ENCODE measurements at regions not wholly inside any gene's neighbourhood (a gene's known extent, or its start where the extent isn't known, plus 50 kb on each side); places are given as distances from the start of the nearest gene placed in this dataset.
"Not testable (repeated sequence)": the region's sequence is repeated elsewhere in the genome, so short reads cannot be mapped to it uniquely, and the experiment has no call there.

DNA sequence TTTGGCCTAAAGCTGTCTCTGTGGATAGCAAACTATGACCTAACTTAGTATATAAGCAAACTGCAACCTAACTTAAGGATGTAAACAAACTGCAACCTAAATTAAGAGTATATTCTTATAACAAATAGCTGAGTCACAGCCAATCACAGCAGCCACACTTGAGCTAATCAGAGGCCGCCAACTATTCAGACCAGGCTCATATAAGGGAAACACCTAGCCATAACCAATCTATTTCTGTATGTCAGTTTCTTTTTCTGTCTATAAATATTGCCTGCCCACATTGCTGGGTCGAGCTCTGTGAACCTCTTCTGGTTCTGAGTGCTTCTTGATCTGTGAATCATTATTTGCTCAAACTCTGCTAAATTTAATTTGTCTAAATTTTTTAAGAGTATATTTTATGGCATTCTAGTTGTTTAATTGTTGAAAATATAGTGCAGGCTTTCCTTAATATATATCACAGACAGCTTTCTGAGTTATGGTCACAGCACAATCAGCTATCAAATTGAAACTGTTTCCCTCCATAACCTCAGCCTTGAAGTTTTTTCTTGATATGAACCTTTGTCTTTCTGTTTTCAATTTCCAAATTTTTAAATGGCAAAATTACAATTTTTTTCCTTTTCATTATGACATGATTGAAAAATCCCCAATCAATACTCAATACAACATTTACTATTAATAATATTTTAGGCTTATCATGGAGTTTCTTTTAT, 327.1 kb upstream of the NUDT12 start:
- H3K36me3 ChIP-seq (ENCODE audit: control insufficient read depth in 1 of 2, insufficient read depth in 2 of 2, low read length in 1 of 2): no peaks in the 10 kb centered on the region
- DNase-seq (no peak), ATAC-seq (ENCODE audit: low FRiP score) (no peak)

DNA sequence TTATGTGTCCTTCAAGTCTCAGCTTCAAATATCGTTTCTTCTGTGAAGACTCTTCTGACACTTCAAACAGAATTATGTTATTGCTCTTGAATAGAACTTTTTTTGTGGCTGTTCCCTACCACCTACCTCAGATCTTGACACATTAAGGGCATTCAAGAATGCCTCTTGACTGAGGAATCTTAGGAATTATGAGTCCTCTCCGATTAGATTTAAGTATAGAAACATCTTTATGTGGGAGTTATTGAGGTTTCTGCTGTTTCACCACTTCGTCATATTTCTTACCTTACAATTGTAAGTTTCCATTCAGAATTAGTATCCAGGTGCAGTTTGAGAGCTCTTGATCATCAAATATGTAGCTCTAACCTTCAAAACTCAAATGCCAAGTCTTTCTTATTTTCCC, 324.2 kb upstream of the NUDT12 start:
- ATAC-seq (ENCODE audit: low FRiP score) (no peak), DNase-seq (no peak)
- Histone ChIP-seq H3K27me3 (ENCODE audit: control insufficient read depth in 1 of 2, insufficient read depth in 2 of 2, low read length in 1 of 2) (no peaks in the 10 kb centered on the region), H3K27ac (ENCODE audit: low read depth in 1 of 2, low read length in 2 of 2) (no peak overlapping the region), H3K4me1 (ENCODE audit: control insufficient read depth in 1 of 2, insufficient read depth in 2 of 2, low read length in 2 of 2) (no peaks in the 10 kb centered on the region), H3K36me3 (ENCODE audit: control insufficient read depth in 1 of 2, insufficient read depth in 2 of 2, low read length in 1 of 2) (no peaks in the 10 kb centered on the region), H3K4me3 (ENCODE audit: low read length in 2 of 2) (no peak overlapping the region), H3K9me3 (ENCODE audit: control insufficient read depth, low read length) (no peaks in the 10 kb centered on the region)
- intact Hi-C loops (cut with DNase I): no loop called here
- WGBS, 2 donors: 74 to 78% methylated on average over 3 of the region's 3 CpGs

More for the DNA sequence above, 327.1 kb upstream of the NUDT12 start:
- Histone ChIP-seq H3K4me3 (ENCODE audit: low read length in 2 of 2) (no peak overlapping the region), H3K27ac (ENCODE audit: low read depth in 1 of 2, low read length in 2 of 2) (no peak overlapping the region), H3K4me1 (ENCODE audit: control insufficient read depth in 1 of 2, insufficient read depth in 2 of 2, low read length in 2 of 2) (no peaks in the 10 kb centered on the region), H3K27me3 (ENCODE audit: control insufficient read depth in 1 of 2, insufficient read depth in 2 of 2, low read length in 1 of 2) (no peaks in the 10 kb centered on the region), H3K9me3 (ENCODE audit: control insufficient read depth, low read length) (no peaks in the 10 kb centered on the region)
- intact Hi-C loops (cut with DNase I): no loop called here
- 50 to 53% methylated on average over 2 of the region's 2 CpGs for WGBS, 2 donors

DNA sequence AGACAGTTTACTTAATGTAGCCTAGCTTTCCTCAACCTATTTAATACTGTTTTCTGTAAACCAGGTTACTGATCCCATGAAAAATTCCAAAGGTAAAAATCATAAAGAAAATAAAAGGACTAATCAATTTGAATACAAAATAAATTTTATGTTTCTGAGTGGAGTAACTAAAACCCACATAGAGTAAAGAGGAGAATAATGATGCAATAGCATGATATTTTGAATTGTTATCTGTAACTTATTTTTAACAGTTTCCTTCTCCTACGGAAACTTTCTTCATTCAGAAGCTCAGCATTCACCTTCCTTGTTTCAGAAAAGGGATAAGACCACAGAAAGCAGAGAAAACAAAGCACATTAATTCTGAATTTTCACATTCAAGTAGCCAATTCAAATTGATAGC, 320.6 kb upstream of the NUDT12 start:
- Histone ChIP-seq H3K27ac (ENCODE audit: low read depth in 1 of 2, low read length in 2 of 2) (no peak overlapping the region), H3K4me3 (ENCODE audit: low read length in 2 of 2) (no peak overlapping the region), H3K36me3 (ENCODE audit: control insufficient read depth in 1 of 2, insufficient read depth in 2 of 2, low read length in 1 of 2) (no peaks in the 10 kb centered on the region), H3K4me1 (ENCODE audit: control insufficient read depth in 1 of 2, insufficient read depth in 2 of 2, low read length in 2 of 2) (no peaks in the 10 kb centered on the region), H3K9me3 (ENCODE audit: control insufficient read depth, low read length) (no peaks in the 10 kb centered on the region), H3K27me3 (ENCODE audit: control insufficient read depth in 1 of 2, insufficient read depth in 2 of 2, low read length in 1 of 2) (no peaks in the 10 kb centered on the region)
- WGBS, 2 donors: 40 to 53% methylated on average over 1 of the region's 1 CpG
- ATAC-seq (ENCODE audit: low FRiP score): no peak
- DNase-seq: no peak
- intact Hi-C loops (cut with DNase I): no loop called here

DNA sequence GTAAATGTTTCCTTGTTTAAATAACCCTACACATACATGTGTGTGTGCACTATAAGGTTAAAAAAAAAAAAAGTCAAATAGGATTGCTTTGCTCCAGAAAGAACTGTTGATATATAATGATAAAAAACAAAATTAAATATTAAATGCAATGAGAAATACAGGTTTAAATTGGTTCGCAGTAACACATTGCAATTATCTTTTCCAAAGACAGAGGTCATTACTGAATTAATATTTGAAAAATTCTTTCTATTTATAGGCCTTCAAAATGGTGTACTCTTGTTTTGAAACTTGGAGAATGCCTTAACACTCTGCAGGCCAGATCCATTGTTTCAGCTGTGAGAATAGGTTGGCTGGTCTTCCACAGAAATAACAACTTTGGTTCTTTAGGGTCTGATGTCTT, 319.0 kb upstream of the NUDT12 start:
- H3K36me3 ChIP-seq (ENCODE audit: control insufficient read depth in 1 of 2, insufficient read depth in 2 of 2, low read length in 1 of 2): no peaks in the 10 kb centered on the region
- ATAC-seq (ENCODE audit: low FRiP score): no peak
- H3K27ac ChIP-seq (ENCODE audit: low read depth in 1 of 2, low read length in 2 of 2): no peak overlapping the region
- H3K27me3 ChIP-seq (ENCODE audit: control insufficient read depth in 1 of 2, insufficient read depth in 2 of 2, low read length in 1 of 2): no peaks in the 10 kb centered on the region
- no peak overlapping the region for H3K4me3 ChIP-seq (ENCODE audit: low read length in 2 of 2)
- DNase-seq: no peak
- 94 to 99% methylated on average over 1 of the region's 1 CpG for WGBS, 2 donors
- intact Hi-C loops (cut with DNase I): no loop called here
- H3K9me3 ChIP-seq (ENCODE audit: control insufficient read depth, low read length): no peaks in the 10 kb centered on the region
- no peaks in the 10 kb centered on the region for H3K4me1 ChIP-seq (ENCODE audit: control insufficient read depth in 1 of 2, insufficient read depth in 2 of 2, low read length in 2 of 2)

DNA sequence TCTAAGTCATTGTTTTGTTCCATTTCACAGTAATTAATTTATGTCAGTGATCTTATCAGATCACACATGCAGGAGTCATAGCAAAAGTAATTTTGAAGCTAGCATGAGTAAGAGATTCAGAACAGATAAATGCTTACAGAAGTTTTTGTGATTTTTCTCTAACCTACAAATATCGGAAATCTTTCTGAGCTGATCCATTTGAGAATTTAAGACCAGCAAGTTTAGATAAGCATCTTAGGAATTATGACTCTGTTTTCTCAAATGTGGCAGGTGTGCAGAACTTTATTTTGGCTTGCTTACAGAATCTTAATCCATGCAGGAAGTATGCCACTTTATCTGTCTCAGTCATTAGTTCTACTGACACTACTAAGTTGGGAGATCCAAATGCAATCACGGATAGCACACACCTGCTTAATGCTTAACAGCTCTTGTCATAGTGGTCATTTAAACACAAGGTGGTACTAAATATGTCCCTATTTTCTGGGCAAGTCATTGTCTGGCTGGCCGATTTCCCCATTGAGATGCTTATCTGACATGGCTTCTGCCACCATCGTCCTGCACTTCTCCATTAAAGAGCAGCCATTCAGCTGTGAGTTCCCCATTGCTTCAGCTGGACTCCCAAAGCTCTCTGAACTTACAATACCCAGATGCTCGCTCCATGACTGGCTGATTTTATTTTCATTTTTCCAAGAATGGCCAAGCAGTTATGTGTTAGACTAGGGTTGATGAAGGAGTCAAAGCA, 305.4 kb upstream of the NUDT12 start:
- H3K4me3 ChIP-seq (ENCODE audit: low read length in 2 of 2): no peak overlapping the region
- no peaks in the 10 kb centered on the region for H3K4me1 ChIP-seq (ENCODE audit: control insufficient read depth in 1 of 2, insufficient read depth in 2 of 2, low read length in 2 of 2)
- no peak overlapping the region for H3K27ac ChIP-seq (ENCODE audit: low read depth in 1 of 2, low read length in 2 of 2)
- no peaks in the 10 kb centered on the region for H3K9me3 ChIP-seq (ENCODE audit: control insufficient read depth, low read length)
- DNase-seq: no peak
- 60 to 67% methylated on average over 5 of the region's 5 CpGs for WGBS, 2 donors
- H3K36me3 ChIP-seq (ENCODE audit: control insufficient read depth in 1 of 2, insufficient read depth in 2 of 2, low read length in 1 of 2): no peaks in the 10 kb centered on the region
- H3K27me3 ChIP-seq (ENCODE audit: control insufficient read depth in 1 of 2, insufficient read depth in 2 of 2, low read length in 1 of 2): no peaks in the 10 kb centered on the region
- ATAC-seq (ENCODE audit: low FRiP score): no peak
- intact Hi-C loops (cut with DNase I): no loop called here

DNA sequence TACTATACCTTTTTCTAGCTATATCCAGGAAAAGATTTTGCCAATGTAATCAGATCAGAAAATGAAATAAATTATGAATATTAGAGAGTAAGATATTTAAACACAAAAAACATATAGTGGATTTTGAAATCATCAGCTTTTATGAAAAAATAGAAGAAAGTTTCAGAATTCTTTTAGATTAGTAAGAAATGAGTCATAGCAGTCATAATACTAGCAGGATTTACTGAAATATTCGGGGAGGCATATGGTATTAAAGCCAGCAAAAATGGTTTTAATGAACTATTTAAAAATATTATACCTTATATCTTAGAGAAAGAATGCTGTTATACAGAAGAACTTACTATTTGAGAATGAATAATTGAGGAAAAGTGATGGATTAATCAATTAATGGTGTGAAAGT, 303.6 kb upstream of the NUDT12 start:
- Histone ChIP-seq H3K36me3 (ENCODE audit: control insufficient read depth in 1 of 2, insufficient read depth in 2 of 2, low read length in 1 of 2) (no peaks in the 10 kb centered on the region), H3K4me3 (ENCODE audit: low read length in 2 of 2) (no peak overlapping the region), H3K4me1 (ENCODE audit: control insufficient read depth in 1 of 2, insufficient read depth in 2 of 2, low read length in 2 of 2) (no peaks in the 10 kb centered on the region), H3K27me3 (ENCODE audit: control insufficient read depth in 1 of 2, insufficient read depth in 2 of 2, low read length in 1 of 2) (no peaks in the 10 kb centered on the region), H3K27ac (ENCODE audit: low read depth in 1 of 2, low read length in 2 of 2) (no peak overlapping the region), H3K9me3 (ENCODE audit: control insufficient read depth, low read length) (no peaks in the 10 kb centered on the region)
- DNase-seq (no peak), ATAC-seq (ENCODE audit: low FRiP score) (no peak)
- intact Hi-C loops (cut with DNase I): no loop called here
- WGBS, 2 donors: 17 to 40% methylated on average over 1 of the region's 1 CpG

DNA sequence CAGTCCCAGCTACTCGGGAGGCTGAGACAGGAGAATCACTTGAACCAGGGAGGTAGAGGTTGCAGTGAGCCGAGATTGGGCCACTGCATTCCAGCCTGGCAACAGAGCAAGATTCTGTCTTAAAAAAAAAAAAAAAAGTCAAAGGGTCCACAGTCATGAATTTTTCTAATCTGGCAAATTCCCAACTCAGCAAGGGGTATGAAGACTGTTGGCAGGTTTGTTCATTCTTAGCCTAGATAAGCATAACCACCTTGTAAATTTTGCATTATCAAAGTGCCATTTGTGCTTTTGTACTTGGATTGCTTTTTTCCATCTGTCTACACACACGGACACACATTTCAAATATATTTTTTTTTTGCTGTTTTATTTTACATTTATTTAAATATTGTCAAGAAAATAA, 299.8 kb upstream of the NUDT12 start:
- intact Hi-C loops (cut with DNase I): no loop called here
- Histone ChIP-seq H3K9me3 (ENCODE audit: control insufficient read depth, low read length) (no peaks in the 10 kb centered on the region), H3K36me3 (ENCODE audit: control insufficient read depth in 1 of 2, insufficient read depth in 2 of 2, low read length in 1 of 2) (no peaks in the 10 kb centered on the region)

DNA sequence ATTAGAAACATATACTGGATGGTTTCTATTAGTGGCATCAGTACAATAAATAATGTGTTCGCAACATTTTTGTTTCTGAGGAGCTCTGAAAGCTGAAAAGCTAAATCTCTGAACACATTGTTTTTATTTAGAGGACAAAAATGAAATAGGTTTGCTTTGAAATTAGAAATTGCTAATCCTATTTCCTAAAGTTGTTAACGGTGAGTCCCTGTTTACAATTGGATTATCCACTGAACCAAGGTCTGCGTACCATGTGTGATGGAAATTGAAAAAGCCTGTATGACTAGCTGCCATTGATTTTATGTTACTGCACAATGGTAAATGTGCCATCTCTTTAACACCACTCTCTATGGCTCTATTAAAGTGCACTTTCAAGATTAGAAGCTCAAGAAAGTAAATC, 297.7 kb upstream of the NUDT12 start:
- Histone ChIP-seq H3K4me1 (ENCODE audit: control insufficient read depth in 1 of 2, insufficient read depth in 2 of 2, low read length in 2 of 2) (no peaks in the 10 kb centered on the region), H3K27ac (ENCODE audit: low read depth in 1 of 2, low read length in 2 of 2) (no peak overlapping the region), H3K9me3 (ENCODE audit: control insufficient read depth, low read length) (no peaks in the 10 kb centered on the region), H3K4me3 (ENCODE audit: low read length in 2 of 2) (no peak overlapping the region), H3K36me3 (ENCODE audit: control insufficient read depth in 1 of 2, insufficient read depth in 2 of 2, low read length in 1 of 2) (no peaks in the 10 kb centered on the region), H3K27me3 (ENCODE audit: control insufficient read depth in 1 of 2, insufficient read depth in 2 of 2, low read length in 1 of 2) (no peaks in the 10 kb centered on the region)
- no peak for DNase-seq
- intact Hi-C loops (cut with DNase I): no loop called here
- no peak for ATAC-seq (ENCODE audit: low FRiP score)
- WGBS, 2 donors: 89 to 91% methylated on average over 3 of the region's 3 CpGs

More for the DNA sequence above, 299.8 kb upstream of the NUDT12 start:
- H3K4me1 ChIP-seq (ENCODE audit: control insufficient read depth in 1 of 2, insufficient read depth in 2 of 2, low read length in 2 of 2): no peaks in the 10 kb centered on the region
- H3K27me3 ChIP-seq (ENCODE audit: control insufficient read depth in 1 of 2, insufficient read depth in 2 of 2, low read length in 1 of 2): no peaks in the 10 kb centered on the region
- 68 to 73% methylated on average over 3 of the region's 3 CpGs for WGBS, 2 donors
- ATAC-seq (ENCODE audit: low FRiP score) (no peak), DNase-seq (no peak)
- no peak overlapping the region for H3K4me3 ChIP-seq (ENCODE audit: low read length in 2 of 2)
- H3K27ac ChIP-seq (ENCODE audit: low read depth in 1 of 2, low read length in 2 of 2): no peak overlapping the region

DNA sequence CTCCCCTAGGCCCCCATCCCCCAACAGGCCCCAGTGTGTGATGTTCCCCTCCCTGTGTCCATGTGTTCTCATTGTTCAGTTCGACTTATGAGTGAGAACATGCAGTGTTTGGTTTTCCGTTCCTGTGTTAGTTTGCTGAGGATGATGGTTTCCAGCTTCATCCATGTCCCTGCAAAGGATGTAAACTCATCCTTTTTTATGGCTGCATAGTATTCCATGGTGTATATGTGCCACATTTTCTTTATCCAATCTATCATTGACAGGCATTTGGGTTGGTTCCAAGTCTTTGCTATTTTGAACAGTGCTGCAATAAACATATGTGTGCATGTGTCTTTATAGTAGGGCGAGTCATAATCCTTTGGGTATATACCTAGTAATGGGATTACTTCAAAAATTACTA, 295.8 kb upstream of the NUDT12 start:
- ATAC-seq (ENCODE audit: low FRiP score); H3K36me3 ChIP-seq (ENCODE audit: control insufficient read depth in 1 of 2, insufficient read depth in 2 of 2, low read length in 1 of 2); H3K27ac ChIP-seq (ENCODE audit: low read depth in 1 of 2, low read length in 2 of 2); H3K27me3 ChIP-seq (ENCODE audit: control insufficient read depth in 1 of 2, insufficient read depth in 2 of 2, low read length in 1 of 2); H3K4me1 ChIP-seq (ENCODE audit: control insufficient read depth in 1 of 2, insufficient read depth in 2 of 2, low read length in 2 of 2); intact Hi-C loops (cut with DNase I); DNase-seq; H3K4me3 ChIP-seq (ENCODE audit: low read length in 2 of 2); H3K9me3 ChIP-seq (ENCODE audit: control insufficient read depth, low read length): not testable (repeated sequence)
- 96 to 97% methylated on average over 3 of the region's 3 CpGs for WGBS, 2 donors

Data from aorta (tissue), 5 donors.